NCI-H748 (cell line): ENCODE measurements at regions not wholly inside any gene's neighbourhood (a gene's known extent, or its start where the extent isn't known, plus 50 kb on each side); places are given as distances from the start of the nearest gene placed in this dataset.

Experiments
- DNase-seq: peaks from one replicate; lab custom pipeline; 2025; ENCODE audit not compliant: unreplicated experiment; lab: John Stamatoyannopoulos, UW

GRCh38 chr10:130425169-130425568 lies 289.0 kb downstream of the GLRX3 start:
- DNase-seq = no peak

- no peak for DNase-seq
These were observed 289.8 kb downstream of the GLRX3 start for GRCh38 chr10:130425881-130426435.

GRCh38 chr10:130427216-130427722 lies 291.1 kb downstream of the GLRX3 start:
- DNase-seq = no peak

GRCh38 chr10:130428936-130429335 lies 292.7 kb downstream of the GLRX3 start:
- DNase-seq = no peak

GRCh38 chr10:130429809-130430208 lies 293.6 kb downstream of the GLRX3 start:
- no peak for DNase-seq

GRCh38 chr10:130430291-130430690 lies 294.1 kb downstream of the GLRX3 start:
- DNase-seq = no peak

- no peak for DNase-seq
These were observed 294.9 kb downstream of the GLRX3 start for GRCh38 chr10:130430852-130431704.

GRCh38 chr10:130432271-130432670 lies 296.1 kb downstream of the GLRX3 start:
- DNase-seq = no peak

- no peak for DNase-seq
These were observed 296.7 kb downstream of the GLRX3 start for GRCh38 chr10:130432850-130433249.

GRCh38 chr10:130434446-130435385 lies 298.5 kb downstream of the GLRX3 start:
- no peak for DNase-seq

- DNase-seq = no peak
These were observed 299.8 kb downstream of the GLRX3 start for GRCh38 chr10:130435961-130436360.

GRCh38 chr10:130438861-130439260 lies 302.7 kb downstream of the GLRX3 start:
- no peak for DNase-seq

GRCh38 chr10:130439766-130440165 lies 303.6 kb downstream of the GLRX3 start:
- DNase-seq = no peak

GRCh38 chr10:130440494-130440893 lies 304.3 kb downstream of the GLRX3 start:
- no peak for DNase-seq

GRCh38 chr10:130440971-130441370 lies 304.8 kb downstream of the GLRX3 start:
- DNase-seq = no peak

- DNase-seq = no peak
These were observed 306.9 kb downstream of the GLRX3 start for GRCh38 chr10:130443066-130443465.

GRCh38 chr10:130453036-130453720 lies 317.0 kb downstream of the GLRX3 start:
- no peak for DNase-seq

- no peak for DNase-seq
These were observed 317.7 kb downstream of the GLRX3 start for GRCh38 chr10:130453721-130454542.

- no peak for DNase-seq
These were observed 318.4 kb downstream of the GLRX3 start for GRCh38 chr10:130454543-130455000.
